ENCODE measurements at regions not wholly inside any gene's neighbourhood (a gene's known extent, or its start where the extent isn't known, plus 50 kb on each side); places are given as distances from the start of the nearest gene placed in this dataset.

DNA sequence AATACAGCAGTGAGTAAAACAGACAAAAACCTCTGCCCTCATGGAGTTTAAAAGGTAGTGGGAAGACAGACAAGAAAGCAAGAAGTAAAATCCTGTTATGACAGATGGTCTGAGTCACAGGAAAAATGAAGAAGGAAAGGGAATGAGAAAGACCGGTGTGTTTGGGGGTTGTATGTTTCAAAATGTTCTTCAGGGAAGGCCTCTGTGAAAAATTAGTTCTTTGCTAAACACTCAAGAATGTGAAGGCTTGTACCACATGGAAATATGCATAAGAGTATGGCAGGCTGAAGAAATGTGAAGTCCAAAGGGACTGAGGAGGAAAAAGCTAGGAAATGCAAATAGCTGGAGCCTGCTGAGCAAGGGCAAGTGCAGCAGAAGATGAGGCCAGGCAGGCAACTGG is 315.9 kb upstream of the SEMA3A start:
- DNase-seq (no peak), ATAC-seq (ENCODE audit: low read depth) (no peak)
- CTCF ChIA-PET, result no interaction called here
- POLR2A ChIA-PET, result no interaction called here
- no peaks in the 10 kb centered on the region for H3K36me3 Mint-ChIP-seq (ENCODE audit: low read depth)
- no peaks in the 10 kb centered on the region for H3K4me1 Mint-ChIP-seq
- H3K4me3 Mint-ChIP-seq, result no peak overlapping the region
- no peak overlapping the region for H3K27ac Mint-ChIP-seq
- TF ChIP-seq, protein P1, sequence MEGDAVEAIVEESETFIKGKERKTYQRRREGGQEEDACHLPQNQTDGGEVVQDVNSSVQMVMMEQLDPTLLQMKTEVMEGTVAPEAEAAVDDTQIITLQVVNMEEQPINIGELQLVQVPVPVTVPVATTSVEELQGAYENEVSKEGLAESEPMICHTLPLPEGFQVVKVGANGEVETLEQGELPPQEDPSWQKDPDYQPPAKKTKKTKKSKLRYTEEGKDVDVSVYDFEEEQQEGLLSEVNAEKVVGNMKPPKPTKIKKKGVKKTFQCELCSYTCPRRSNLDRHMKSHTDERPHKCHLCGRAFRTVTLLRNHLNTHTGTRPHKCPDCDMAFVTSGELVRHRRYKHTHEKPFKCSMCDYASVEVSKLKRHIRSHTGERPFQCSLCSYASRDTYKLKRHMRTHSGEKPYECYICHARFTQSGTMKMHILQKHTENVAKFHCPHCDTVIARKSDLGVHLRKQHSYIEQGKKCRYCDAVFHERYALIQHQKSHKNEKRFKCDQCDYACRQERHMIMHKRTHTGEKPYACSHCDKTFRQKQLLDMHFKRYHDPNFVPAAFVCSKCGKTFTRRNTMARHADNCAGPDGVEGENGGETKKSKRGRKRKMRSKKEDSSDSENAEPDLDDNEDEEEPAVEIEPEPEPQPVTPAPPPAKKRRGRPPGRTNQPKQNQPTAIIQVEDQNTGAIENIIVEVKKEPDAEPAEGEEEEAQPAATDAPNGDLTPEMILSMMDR (IDR thresholded peaks at IDR 0.05), result no peak
- intact Hi-C loops (cut with micrococcal nuclease), result no loop called here
- H3K9me3 Mint-ChIP-seq, result peaks cover under 1% of the 10 kb centered on the region
- no peaks in the 10 kb centered on the region for H3K27me3 Mint-ChIP-seq

DNA sequence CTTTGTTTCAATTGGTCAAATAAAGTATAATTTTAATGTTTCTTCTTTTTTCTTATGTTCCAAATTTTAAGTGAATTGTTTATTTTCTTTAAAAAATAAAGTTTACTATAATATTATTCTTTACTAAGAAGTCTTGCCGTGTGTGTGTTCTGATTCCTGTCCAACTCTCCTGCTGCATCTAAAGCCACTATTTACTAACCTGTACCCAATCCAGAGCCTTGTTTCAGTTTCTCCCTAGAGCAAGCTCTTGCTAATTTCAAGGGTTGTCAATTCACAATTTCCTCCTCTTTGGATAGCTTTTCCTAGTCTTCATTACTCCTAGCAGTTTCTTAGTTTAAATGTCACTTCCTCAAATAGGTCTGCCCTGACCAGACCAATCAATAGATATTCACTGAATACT is 314.9 kb upstream of the SEMA3A start:
- intact Hi-C loops (cut with micrococcal nuclease), result no loop called here
- ChIA-PET CTCF (no interaction called here), POLR2A (no interaction called here)
- no peaks in the 10 kb centered on the region for H3K4me1 Mint-ChIP-seq
- H3K4me3 Mint-ChIP-seq, result no peak overlapping the region
- H3K27me3 Mint-ChIP-seq, result no peaks in the 10 kb centered on the region
- H3K36me3 Mint-ChIP-seq (ENCODE audit: low read depth), result no peaks in the 10 kb centered on the region
- H3K9me3 Mint-ChIP-seq, result peaks cover 3% of the 10 kb centered on the region
- ATAC-seq (ENCODE audit: low read depth) (no peak), DNase-seq (no peak)
- no peak overlapping the region for H3K27ac Mint-ChIP-seq
- TF ChIP-seq, protein P1 (IDR thresholded peaks at IDR 0.05), result no peak

DNA sequence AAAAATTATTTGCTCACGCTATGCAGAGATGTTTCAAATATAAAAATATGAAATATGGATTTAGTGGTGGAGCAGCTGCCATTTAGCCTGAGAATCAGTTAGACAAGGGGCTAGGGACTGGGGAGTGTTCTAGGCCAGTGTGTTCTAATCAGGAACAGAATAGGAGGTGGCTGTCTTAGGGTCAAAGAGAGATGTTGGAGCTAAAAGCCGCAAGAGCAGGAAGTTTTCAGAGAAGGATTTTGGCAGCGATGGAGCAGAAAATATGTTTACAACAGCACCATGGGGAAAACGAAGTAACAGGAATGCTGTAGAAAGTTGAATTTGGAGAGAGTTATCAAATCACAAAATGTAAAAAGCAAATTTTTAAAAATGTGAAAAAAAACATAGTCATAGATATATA is 314.0 kb upstream of the SEMA3A start:
- ATAC-seq (ENCODE audit: low read depth) (no peak), DNase-seq (no peak)
- Mint-ChIP-seq H3K36me3 (ENCODE audit: low read depth) (no peaks in the 10 kb centered on the region), H3K27me3 (no peaks in the 10 kb centered on the region), H3K4me1 (no peaks in the 10 kb centered on the region), H3K4me3 (no peak overlapping the region), H3K27ac (no peak overlapping the region), H3K9me3 (peaks cover 3% of the 10 kb centered on the region)
- TF ChIP-seq, protein P1 (IDR thresholded peaks at IDR 0.05), result no peak
- CTCF ChIA-PET, result no interaction called here
- intact Hi-C loops (cut with micrococcal nuclease), result no loop called here
- POLR2A ChIA-PET, result no interaction called here

DNA sequence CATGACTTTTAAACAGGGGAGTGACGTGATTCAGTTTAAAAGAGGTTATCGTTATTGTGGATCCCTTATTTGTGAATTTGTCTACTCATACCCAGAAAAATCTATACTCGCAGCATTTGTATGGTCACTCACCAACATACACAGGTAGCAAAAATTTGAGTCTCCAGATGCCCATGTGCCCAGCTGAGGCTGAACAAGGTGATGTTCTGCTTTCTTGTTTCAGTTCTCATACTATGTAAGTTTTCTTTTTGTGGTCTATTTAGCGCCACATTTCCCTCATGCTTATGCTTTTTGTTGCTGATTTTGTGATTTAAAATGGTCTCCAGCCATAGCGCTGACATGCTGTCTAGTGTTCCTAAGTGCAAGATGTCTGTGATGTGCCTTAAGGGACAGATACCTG is 312.9 kb upstream of the SEMA3A start:
- TF ChIP-seq, protein P1 (IDR thresholded peaks at IDR 0.05), result no peak
- no peak overlapping the region for H3K4me3 Mint-ChIP-seq
- no peaks in the 10 kb centered on the region for H3K36me3 Mint-ChIP-seq (ENCODE audit: low read depth)
- ATAC-seq (ENCODE audit: low read depth) (no peak), DNase-seq (no peak)
- ChIA-PET CTCF (no interaction called here), POLR2A (no interaction called here)
- peaks cover 3% of the 10 kb centered on the region for H3K9me3 Mint-ChIP-seq
- no peak overlapping the region for H3K27ac Mint-ChIP-seq
- no peaks in the 10 kb centered on the region for H3K4me1 Mint-ChIP-seq
- H3K27me3 Mint-ChIP-seq, result no peaks in the 10 kb centered on the region
- intact Hi-C loops (cut with micrococcal nuclease), result no loop called here

DNA sequence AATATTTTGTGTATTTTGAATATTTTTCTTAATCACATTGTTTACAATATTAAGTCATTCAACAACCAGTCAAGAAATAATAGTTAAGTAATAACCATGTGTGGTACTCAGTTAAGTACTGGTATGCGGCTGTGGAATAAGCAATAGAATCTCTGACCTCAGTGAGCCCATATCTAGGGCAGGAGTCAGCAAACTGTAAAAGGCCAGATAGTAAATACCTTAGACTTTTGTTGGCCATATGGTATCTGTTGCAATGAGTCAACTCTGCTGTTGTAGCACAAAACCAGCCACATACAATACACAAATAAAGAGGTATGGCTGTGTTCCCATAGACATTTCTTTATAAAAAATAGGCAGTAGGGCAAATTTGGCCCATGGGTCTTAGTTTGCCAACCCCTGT is 311.6 kb upstream of the SEMA3A start:
- H3K4me3 Mint-ChIP-seq, result no peak overlapping the region
- no peak overlapping the region for H3K27ac Mint-ChIP-seq
- ChIA-PET POLR2A (no interaction called here), CTCF (no interaction called here)
- no peaks in the 10 kb centered on the region for H3K36me3 Mint-ChIP-seq (ENCODE audit: low read depth)
- H3K9me3 Mint-ChIP-seq, result peaks cover 3% of the 10 kb centered on the region
- intact Hi-C loops (cut with micrococcal nuclease), result no loop called here
- DNase-seq, result no peak
- no peaks in the 10 kb centered on the region for H3K4me1 Mint-ChIP-seq
- TF ChIP-seq, protein P1 (IDR thresholded peaks at IDR 0.05), result no peak
- H3K27me3 Mint-ChIP-seq, result no peaks in the 10 kb centered on the region
- ATAC-seq (ENCODE audit: low read depth), result no peak
